Pancreas (tissue), 10 donors: ENCODE measurements at regions not wholly inside any gene's neighbourhood (a gene's known extent, or its start where the extent isn't known, plus 50 kb on each side); places are given as distances from the start of the nearest gene placed in this dataset.

Source experiments
- ATAC-seq, 4 donors: fragments of 200-7000 bp; cut with Tn5 transposase; one replicate each; pipeline versions ENCODE4 v1.8.0 to v1.9.1; 2020; ENCODE audit warnings: mild to moderate bottlenecking in 4 of 4, moderate library complexity in 4 of 4
- DNase-seq, 6 donors: peaks; one replicate each; pipeline ENCODE4 v3.0.0-alpha.2; 2020
- FAIRE-seq: peaks from 2 replicates; lab custom pipeline; 2012; peaks lifted over from hg19 to GRCh38; lab: Jason Lieb, UNC
- H3K27ac ChIP-seq, 4 donors: fragments of 200-600 bp; sonication (generic); 1 replicate in 3 of 4; 2 replicates in 1 of 4; pipeline versions ENCODE4 v1.5.0 to v1.8.0; 2020
- H3K27me3 ChIP-seq, 4 donors: fragments of 200-600 bp; one replicate each; pipeline ENCODE4 v1.8.0; 2021
- H3K36me3 ChIP-seq, 3 donors: fragments of 200-600 bp; sonication (generic) in 1 of 3; one replicate each; pipeline versions ENCODE4 v1.5.0 to v1.8.0; 2020 to 2021
- H3K4me1 ChIP-seq, 3 donors: fragments of 200-600 bp; one replicate each; pipeline ENCODE4 v1.8.0; 2021
- H3K4me3 ChIP-seq, 4 donors: fragments of 200-600 bp; sonication (generic) in 2 of 4; one replicate each; pipeline versions ENCODE4 v1.5.0 to v1.8.0; 2020 to 2021
- H3K9me3 ChIP-seq, 4 donors: fragments of 200-600 bp; one replicate each; pipeline ENCODE4 v1.8.0; 2021
- CTCF ChIP-seq, 4 donors: fragments of 200-600 bp; sonication (generic) in 3 of 4; IDR thresholded peaks; one replicate each; pipeline versions ENCODE4 v1.5.0 to v1.8.0; 2021; ENCODE audit warnings: antibody characterized with exemption in 4 of 4
- WGBS, 2 donors: extraction: QIAGEN DNeasy Blood & Tissue Kit; methylation state at CpG; one replicate each; pipeline ENCODE4 v1.1.7; 2013; 5-methylcytosine and 5-hydroxymethylcytosine counted together
- intact Hi-C, 3 donors: fragments of 100-400 bp; cut with DNase I; formaldehyde crosslinking; loops; one replicate each; pipeline versions ENCODE4 v1.11.1 to v1.14.2; 2022
- donor health status: healthy with polysubstance abuse.
- donor health status: DM: no; HTN: no; CAD: no; lungs with moderate emphysema.
- donor health status: DM: no; HTN: no; CAD: no.
- donor health status: control.
- donor health status: control.
- donor health status: Bipolar disorder and iron deficiency.
- donor health status: DM: yes; HTN: yes; CAD: no.
- donor health status: DM: no; HTN: no; CAD: no.
- donor health status: DM: no; HTN: no; CAD: no.
- donor health status: DM: yes; HTN: yes; CAD: no.

- ATAC-seq, result no peak
- H3K9me3 ChIP-seq, result no peaks in the 10 kb centered on the region
- H3K27ac ChIP-seq, result no peak overlapping the region
- no peak for DNase-seq
- H3K27me3 ChIP-seq, result no peaks in the 10 kb centered on the region
- FAIRE-seq, result no peak
- intact Hi-C loops, result no loop called here
- no peaks in the 10 kb centered on the region for H3K36me3 ChIP-seq
- no peak overlapping the region for H3K4me3 ChIP-seq
- TF ChIP-seq CTCF (IDR thresholded peaks at IDR 0.05), result no peak
- WGBS, 2 donors, result 68 to 76% methylated on average over 4 of the region's 4 CpGs
- no peaks in the 10 kb centered on the region for H3K4me1 ChIP-seq
These were observed 280.3 kb upstream of the CDH9 start for GRCh38 chr5:27318701-27319100.

- no peaks in the 10 kb centered on the region for H3K4me1 ChIP-seq
- 61 to 76% methylated on average over 2 of the region's 2 CpGs for WGBS, 2 donors
- DNase-seq (no peak), FAIRE-seq (no peak), ATAC-seq (no peak)
- H3K27me3 ChIP-seq, result no peaks in the 10 kb centered on the region
- no peak overlapping the region for H3K27ac ChIP-seq
- no peaks in the 10 kb centered on the region for H3K9me3 ChIP-seq
- no peak overlapping the region for H3K4me3 ChIP-seq
- no peak for TF ChIP-seq CTCF (IDR thresholded peaks at IDR 0.05)
- intact Hi-C loops, result no loop called here
- no peaks in the 10 kb centered on the region for H3K36me3 ChIP-seq
These were observed 277.9 kb upstream of the CDH9 start for GRCh38 chr5:27316271-27316650.

GRCh38 chr5:27315363-27316270 is 277.2 kb upstream of the CDH9 start:
- 40 to 48% methylated on average over 7 of the region's 7 CpGs for WGBS, 2 donors
- ATAC-seq (no peak), FAIRE-seq (no peak), DNase-seq (no peak)
- H3K36me3 ChIP-seq, result no peaks in the 10 kb centered on the region
- no peaks in the 10 kb centered on the region for H3K4me1 ChIP-seq
- no peak overlapping the region for H3K4me3 ChIP-seq
- H3K27ac ChIP-seq, result no peak overlapping the region
- H3K27me3 ChIP-seq, result no peaks in the 10 kb centered on the region
- no peaks in the 10 kb centered on the region for H3K9me3 ChIP-seq
- TF ChIP-seq CTCF (IDR thresholded peaks at IDR 0.05), result no peak
- intact Hi-C loops, result no loop called here

GRCh38 chr5:27313549-27313948 is 275.2 kb upstream of the CDH9 start:
- H3K27me3 ChIP-seq, result no peaks in the 10 kb centered on the region
- no peak overlapping the region for H3K27ac ChIP-seq
- H3K4me1 ChIP-seq, result no peaks in the 10 kb centered on the region
- DNase-seq, result no peak
- intact Hi-C loops, result no loop called here
- no peak for ATAC-seq
- no peaks in the 10 kb centered on the region for H3K9me3 ChIP-seq
- TF ChIP-seq CTCF (IDR thresholded peaks at IDR 0.05), result no peak
- no peak for FAIRE-seq
- no peak overlapping the region for H3K4me3 ChIP-seq
- WGBS, 2 donors, result 31 to 32% methylated on average over 4 of the region's 4 CpGs
- no peaks in the 10 kb centered on the region for H3K36me3 ChIP-seq

GRCh38 chr5:27312291-27312893 is 274.0 kb upstream of the CDH9 start:
- no peak for TF ChIP-seq CTCF (IDR thresholded peaks at IDR 0.05)

More at GRCh38 chr5:27312291-27312893, 274.0 kb upstream of the CDH9 start:
- H3K9me3 ChIP-seq, result no peaks in the 10 kb centered on the region
- DNase-seq, result no peak
- FAIRE-seq, result no peak
- intact Hi-C loops, result no loop called here
- H3K4me3 ChIP-seq, result no peak overlapping the region
- WGBS, 2 donors, result 45 to 58% methylated on average over 5 of the region's 5 CpGs
- H3K36me3 ChIP-seq, result no peaks in the 10 kb centered on the region
- no peak for ATAC-seq
- H3K4me1 ChIP-seq, result no peaks in the 10 kb centered on the region
- H3K27me3 ChIP-seq, result no peaks in the 10 kb centered on the region
- no peak overlapping the region for H3K27ac ChIP-seq
